ENCODE measurements at regions not wholly inside any gene's neighbourhood (a gene's known extent, or its start where the extent isn't known, plus 50 kb on each side); places are given as distances from the start of the nearest gene placed in this dataset.

GRCh38 chr7:91512958-91513357 is 248.7 kb downstream of the FZD1 start (continued):
- TF ChIP-seq, protein P1, sequence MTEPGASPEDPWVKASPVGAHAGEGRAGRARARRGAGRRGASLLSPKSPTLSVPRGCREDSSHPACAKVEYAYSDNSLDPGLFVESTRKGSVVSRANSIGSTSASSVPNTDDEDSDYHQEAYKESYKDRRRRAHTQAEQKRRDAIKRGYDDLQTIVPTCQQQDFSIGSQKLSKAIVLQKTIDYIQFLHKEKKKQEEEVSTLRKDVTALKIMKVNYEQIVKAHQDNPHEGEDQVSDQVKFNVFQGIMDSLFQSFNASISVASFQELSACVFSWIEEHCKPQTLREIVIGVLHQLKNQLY (CRISPR knock-in tag; conservative IDR thresholded peaks at IDR 0.05) = no peak
- TF ChIP-seq ETV5 (CRISPR knock-in tag; IDR thresholded peaks at IDR 0.05; ENCODE audit: low read depth) = no peak
- peak in 1 of 2 experiments; percentile 66; a peak in 1 of 4 replicates for TF ChIP-seq TRIM24 (IDR thresholded peaks at IDR 0.05)
- 0 out of 2 replicates have a peak, but pooled peaks have one; percentile 16 for TF ChIP-seq PKNOX1 (IDR thresholded peaks at IDR 0.05)
- TF ChIP-seq TCF3 (CRISPR knock-in tag; IDR thresholded peaks at IDR 0.05) = no peak
- peak; percentile 12; the same call in 1 of the 2 replicates for TF ChIP-seq NFE2 (IDR thresholded peaks at IDR 0.05; ENCODE audit: low read depth)
- no peak for TF ChIP-seq GTF2E2 (tag; IDR thresholded peaks at IDR 0.05)
- TF ChIP-seq ZC3H8 (IDR thresholded peaks at IDR 0.05) = no peak
- TF ChIP-seq MTA1 (IDR thresholded peaks at IDR 0.05; ENCODE audit: borderline replicate concordance) = peak; percentile 64; the same call in 1 of the 2 replicates
- TF ChIP-seq PHB2 (IDR thresholded peaks at IDR 0.05; ENCODE audit: low read depth) = no peak
- TF ChIP-seq U2AF1 (optimal IDR thresholded peaks at IDR 0.05; ENCODE audit: low read depth, low read length) = no peak
- TF ChIP-seq NR2C1 (IDR thresholded peaks at IDR 0.05) = 0 out of 2 replicates have a peak, but pooled peaks have one; percentile 17
- TF ChIP-seq NR2C1 (tag; IDR thresholded peaks at IDR 0.05) = no peak
- TF ChIP-seq TCF7L2 (IDR thresholded peaks at IDR 0.05; ENCODE audit: low read depth, low read length) = no peak
- TF ChIP-seq SMAD3 (CRISPR knock-in tag; conservative IDR thresholded peaks at IDR 0.05) = no peak
- TF ChIP-seq, protein P2, sequence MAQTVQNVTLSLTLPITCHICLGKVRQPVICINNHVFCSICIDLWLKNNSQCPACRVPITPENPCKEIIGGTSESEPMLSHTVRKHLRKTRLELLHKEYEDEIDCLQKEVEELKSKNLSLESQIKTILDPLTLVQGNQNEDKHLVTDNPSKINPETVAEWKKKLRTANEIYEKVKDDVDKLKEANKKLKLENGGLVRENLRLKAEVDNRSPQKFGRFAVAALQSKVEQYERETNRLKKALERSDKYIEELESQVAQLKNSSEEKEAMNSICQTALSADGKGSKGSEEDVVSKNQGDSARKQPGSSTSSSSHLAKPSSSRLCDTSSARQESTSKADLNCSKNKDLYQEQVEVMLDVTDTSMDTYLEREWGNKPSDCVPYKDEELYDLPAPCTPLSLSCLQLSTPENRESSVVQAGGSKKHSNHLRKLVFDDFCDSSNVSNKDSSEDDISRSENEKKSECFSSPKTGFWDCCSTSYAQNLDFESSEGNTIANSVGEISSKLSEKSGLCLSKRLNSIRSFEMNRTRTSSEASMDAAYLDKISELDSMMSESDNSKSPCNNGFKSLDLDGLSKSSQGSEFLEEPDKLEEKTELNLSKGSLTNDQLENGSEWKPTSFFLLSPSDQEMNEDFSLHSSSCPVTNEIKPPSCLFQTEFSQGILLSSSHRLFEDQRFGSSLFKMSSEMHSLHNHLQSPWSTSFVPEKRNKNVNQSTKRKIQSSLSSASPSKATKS (CRISPR knock-in tag; IDR thresholded peaks at IDR 0.05) = no peak
- TF ChIP-seq DACH1 (IDR thresholded peaks at IDR 0.05; ENCODE audit: partially characterized antibody) = peak; percentile 51
- TF ChIP-seq IRF2 (CRISPR knock-in tag; IDR thresholded peaks at IDR 0.05) = no peak
- TF ChIP-seq NCOR1 (IDR thresholded peaks at IDR 0.05) = 0 out of 2 replicates have a peak, but pooled peaks have one; percentile 9
- TF ChIP-seq NR2F6 (CRISPR knock-in tag; IDR thresholded peaks at IDR 0.05) = no peak
- no peak for TF ChIP-seq ZBTB5 (IDR thresholded peaks at IDR 0.05)
- TF ChIP-seq ETV6 (IDR thresholded peaks at IDR 0.05; ENCODE audit: borderline replicate concordance in 1 of 2, low read depth in 2 of 2, low read length in 1 of 2) = 0 out of 4 replicates have a peak, but pooled peaks of 1 of the 2 experiments have one; percentile 40
- TF ChIP-seq ETV6 (CRISPR knock-in tag; IDR thresholded peaks at IDR 0.05; ENCODE audit: borderline replicate concordance) = no peak
- TF ChIP-seq JUN (IDR thresholded peaks at IDR 0.05; ENCODE audit: borderline replicate concordance, low read depth, low read length) = peak; percentile 90
- no peak for TF ChIP-seq JUN (CRISPR knock-in tag; IDR thresholded peaks at IDR 0.05; ENCODE audit: borderline replicate concordance)
- TF ChIP-seq DPF2 (IDR thresholded peaks at IDR 0.05) = peak; percentile 70
- no peak for TF ChIP-seq MCM5 (IDR thresholded peaks at IDR 0.05; ENCODE audit: low read depth)
- no peak for TF ChIP-seq SIX5 (IDR thresholded peaks at IDR 0.05; ENCODE audit: borderline replicate concordance in 1 of 2, insufficient read depth in 1 of 2, low read depth in 1 of 2, low read length in 2 of 2)
